HEK293T (cell line): ENCODE measurements at regions not wholly inside any gene's neighbourhood (a gene's known extent, or its start where the extent isn't known, plus 50 kb on each side); places are given as distances from the start of the nearest gene placed in this dataset.
"Not testable (repeated sequence)": the region's sequence is repeated elsewhere in the genome, so short reads cannot be mapped to it uniquely, and the experiment has no call there.

ENCODE experiments used
- CTCF ChIA-PET: fragments of 350-600 bp; formaldehyde crosslinking; extraction: SDS; loops from one replicate; lab custom pipeline; 2021; ENCODE audit warnings: antibody characterized with exemption, inconsistent platforms; lab: Yijun Ruan, JAX
- POLR2A ChIA-PET: fragments of 350-600 bp; formaldehyde crosslinking; extraction: SDS; loops from one replicate; lab custom pipeline; 2020; ENCODE audit warnings: antibody characterized with exemption, inconsistent platforms; lab: Yijun Ruan, JAX
- DNase-seq: peaks from one replicate; pipeline ENCODE4 v3.0.0; 2012; ENCODE audit warnings: mixed read lengths; ENCODE audit errors: extremely low spot score
- ARNT ChIP-seq: fragments of 450-650 bp; IDR thresholded peaks from 2 replicates; pipeline ENCODE4 v1.6.1; 2017; ENCODE audit warnings: mild to moderate bottlenecking
- BHLHE40 ChIP-seq: fragments of 450-650 bp; IDR thresholded peaks from 2 replicates; pipeline ENCODE4 v1.6.1; 2016; ENCODE audit warnings: mild to moderate bottlenecking, moderate library complexity, borderline replicate concordance
- CTBP1 ChIP-seq: fragments of 450-650 bp; IDR thresholded peaks from 2 replicates; pipeline ENCODE4 v1.6.1; 2016; ENCODE audit warnings: borderline replicate concordance
- ELF4 ChIP-seq: fragments of 450-650 bp; IDR thresholded peaks from 2 replicates; pipeline ENCODE4 v1.6.1; 2017; ENCODE audit warnings: antibody characterized with exemption
- FOXA1 ChIP-seq: fragments of 450-650 bp; IDR thresholded peaks from 2 replicates; pipeline ENCODE4 v1.6.1; 2016; ENCODE audit warnings: mild to moderate bottlenecking
- FOXK2 ChIP-seq: fragments of 450-650 bp; IDR thresholded peaks from 2 replicates; pipeline ENCODE4 v1.6.1; 2016; ENCODE audit warnings: mild to moderate bottlenecking
- FOXM1 ChIP-seq: fragments of 450-650 bp; IDR thresholded peaks from 2 replicates; pipeline ENCODE4 v1.6.1; 2017; ENCODE audit warnings: mild to moderate bottlenecking, borderline replicate concordance
- HDGF ChIP-seq: fragments of 450-650 bp; IDR thresholded peaks from 2 replicates; pipeline ENCODE4 v1.6.1; 2017; ENCODE audit warnings: antibody characterized with exemption, borderline replicate concordance
- L3MBTL2 ChIP-seq: fragments of 450-650 bp; conservative IDR thresholded peaks from 2 replicates; pipeline ENCODE4 v1.6.1; 2016; ENCODE audit warnings: mild to moderate bottlenecking
- LEF1 ChIP-seq: fragments of 450-650 bp; IDR thresholded peaks from 2 replicates; pipeline ENCODE4 v1.6.1; 2017; ENCODE audit warnings: mild to moderate bottlenecking, borderline replicate concordance
- NFRKB ChIP-seq: fragments of 450-650 bp; IDR thresholded peaks from 2 replicates; pipeline ENCODE4 v1.6.1; 2016; ENCODE audit warnings: mild to moderate bottlenecking, moderate library complexity
- SP1 ChIP-seq: fragments of 450-650 bp; IDR thresholded peaks from 2 replicates; pipeline ENCODE4 v1.6.1; 2017
- SUZ12 ChIP-seq: fragments of 450-650 bp; IDR thresholded peaks from 2 replicates; pipeline ENCODE4 v1.6.1; 2016; ENCODE audit warnings: mild to moderate bottlenecking
- TARDBP ChIP-seq: fragments of 450-650 bp; IDR thresholded peaks from 2 replicates; pipeline ENCODE4 v1.6.1; 2016
- ZNF384 ChIP-seq: fragments of 450-650 bp; IDR thresholded peaks from 2 replicates; pipeline ENCODE4 v1.6.1; 2016
- TF ChIP-seq, protein P1 (sequence below): fragments of 450-650 bp; IDR thresholded peaks from 2 replicates; pipeline ENCODE4 v1.6.1; 2016

DNA sequence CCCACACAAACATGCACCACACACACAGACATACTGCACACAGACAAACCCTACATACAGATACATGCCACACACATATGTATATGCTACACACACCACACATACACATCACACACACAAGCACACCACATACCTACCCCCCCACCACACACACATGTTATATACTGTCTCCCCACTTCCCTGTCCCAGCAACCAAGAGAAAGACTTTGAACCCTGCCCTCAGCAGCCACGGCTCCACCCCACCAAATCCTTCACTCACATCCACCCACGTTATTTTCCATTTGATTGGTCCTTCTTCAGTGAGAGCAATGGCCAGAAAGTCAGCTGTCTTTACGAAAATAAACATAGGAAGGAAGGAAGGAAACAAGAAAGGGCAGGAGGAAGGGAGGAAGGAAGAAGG, 479.8 kb downstream of the DIRAS2 start:
- ChIA-PET POLR2A (no interaction called here), CTCF (no interaction called here)
- TF ChIP-seq ELF4 (no peak), ARNT (no peak), NFRKB (no peak), SUZ12 (no peak), L3MBTL2 (no peak), FOXM1 (no peak), ZNF384 (no peak), SP1 (no peak), FOXK2 (no peak), TARDBP (no peak)
- TF ChIP-seq, protein P1, sequence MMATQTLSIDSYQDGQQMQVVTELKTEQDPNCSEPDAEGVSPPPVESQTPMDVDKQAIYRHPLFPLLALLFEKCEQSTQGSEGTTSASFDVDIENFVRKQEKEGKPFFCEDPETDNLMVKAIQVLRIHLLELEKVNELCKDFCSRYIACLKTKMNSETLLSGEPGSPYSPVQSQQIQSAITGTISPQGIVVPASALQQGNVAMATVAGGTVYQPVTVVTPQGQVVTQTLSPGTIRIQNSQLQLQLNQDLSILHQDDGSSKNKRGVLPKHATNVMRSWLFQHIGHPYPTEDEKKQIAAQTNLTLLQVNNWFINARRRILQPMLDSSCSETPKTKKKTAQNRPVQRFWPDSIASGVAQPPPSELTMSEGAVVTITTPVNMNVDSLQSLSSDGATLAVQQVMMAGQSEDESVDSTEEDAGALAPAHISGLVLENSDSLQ, result no peak
- DNase-seq, result no peak

DNA sequence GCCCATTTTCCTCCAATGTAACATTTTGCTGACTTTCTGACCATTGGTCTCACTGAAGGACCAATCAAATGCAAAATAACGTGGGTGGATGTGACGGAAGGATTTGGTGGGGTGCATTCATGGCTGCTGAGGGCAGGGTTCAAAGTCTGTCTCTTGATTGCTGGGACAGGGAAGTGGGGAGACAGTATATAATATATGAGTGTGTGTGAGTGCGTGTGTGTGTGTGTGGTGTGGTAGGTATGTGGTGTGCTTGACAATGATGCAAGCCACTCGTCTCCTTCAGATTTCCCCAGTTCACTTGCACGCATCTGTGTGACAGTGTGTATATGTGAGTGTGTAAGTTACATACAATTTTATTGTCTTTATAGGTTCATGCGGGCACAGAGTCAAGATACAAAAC, 477.3 kb downstream of the DIRAS2 start:
- TF ChIP-seq HDGF (no peak), FOXK2 (no peak), ARNT (no peak), SP1 (no peak), NFRKB (no peak), ELF4 (no peak), BHLHE40 (no peak), TARDBP (no peak), ZNF384 (no peak), CTBP1 (no peak), FOXA1 (no peak), L3MBTL2 (no peak), SUZ12 (no peak)
- no peak for DNase-seq
- POLR2A ChIA-PET, result no interaction called here
- CTCF ChIA-PET, result no interaction called here

DNA sequence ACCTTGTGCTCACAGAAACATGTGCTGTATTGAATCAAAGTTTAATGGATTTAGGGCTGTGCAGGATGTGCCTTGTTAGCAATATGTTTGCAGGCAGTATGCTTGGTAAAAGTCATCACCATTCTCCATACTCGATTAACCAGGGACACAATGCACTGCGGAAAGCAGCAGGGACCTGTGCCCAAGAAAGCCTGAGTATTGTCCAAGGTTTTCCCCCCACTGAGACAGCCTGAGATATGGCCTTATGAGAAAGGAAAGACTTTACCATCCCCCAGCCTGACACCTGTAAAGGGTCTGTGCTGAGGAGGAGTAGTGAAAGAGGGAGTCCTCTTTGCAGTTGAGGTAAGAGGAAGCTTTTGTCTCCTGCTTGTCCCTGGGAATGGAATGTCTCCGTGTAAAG, 476.2 kb downstream of the DIRAS2 start:
- POLR2A ChIA-PET, CTCF ChIA-PET, DNase-seq: not testable (repeated sequence)

DNA sequence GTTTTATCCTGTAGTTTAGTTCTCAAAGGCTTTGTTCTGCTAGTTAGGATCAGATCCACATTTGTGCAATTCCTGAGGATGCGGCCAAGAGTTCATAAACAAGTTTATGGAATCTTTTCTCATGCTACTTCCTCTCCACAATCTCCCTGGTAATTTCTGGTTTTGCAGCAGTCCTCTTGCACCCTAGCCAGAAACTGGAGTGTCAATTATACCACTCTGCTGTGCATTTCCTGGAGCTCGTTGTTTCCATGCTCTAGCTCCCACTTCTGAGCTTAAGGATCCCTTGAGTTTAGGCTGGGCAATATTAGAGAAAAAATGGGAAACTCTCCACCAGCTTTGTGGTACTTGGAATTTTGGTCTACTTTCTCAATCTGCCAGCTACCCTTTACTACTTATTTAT, 474.7 kb downstream of the DIRAS2 start:
- no peak for TF ChIP-seq BHLHE40
- ChIA-PET POLR2A (no interaction called here), CTCF (no interaction called here)
- DNase-seq, result no peak

DNA sequence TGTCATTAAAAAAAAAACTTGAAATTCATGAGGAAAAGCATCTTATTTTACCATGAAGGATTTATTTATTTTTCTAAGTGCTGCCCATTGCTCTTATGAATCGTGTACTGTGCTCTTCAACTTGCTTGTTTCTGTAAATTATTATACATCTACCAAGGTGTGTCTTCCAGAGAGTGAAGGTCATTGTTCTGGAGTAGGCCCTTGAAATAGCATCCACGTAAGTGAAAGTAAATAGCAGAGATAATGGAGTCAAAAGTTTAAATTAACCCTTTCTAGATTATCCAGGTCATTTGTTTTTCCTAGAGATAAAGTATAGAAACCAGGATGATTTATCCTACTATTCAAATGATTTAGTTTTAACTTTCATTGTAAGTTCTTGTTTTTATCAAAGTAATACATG, 473.1 kb downstream of the DIRAS2 start:
- DNase-seq, result no peak
- CTCF ChIA-PET, result no interaction called here
- POLR2A ChIA-PET, result no interaction called here
- no peak for TF ChIP-seq HDGF
- TF ChIP-seq FOXK2, result no peak
- TF ChIP-seq, protein P1, result no peak
- no peak for TF ChIP-seq NFRKB
- TF ChIP-seq CTBP1, result no peak
- no peak for TF ChIP-seq ZNF384
- no peak for TF ChIP-seq SUZ12
- no peak for TF ChIP-seq ARNT
- no peak for TF ChIP-seq L3MBTL2
- TF ChIP-seq SP1, result no peak
- no peak for TF ChIP-seq FOXA1
- TF ChIP-seq BHLHE40, result no peak
- no peak for TF ChIP-seq FOXM1

DNA sequence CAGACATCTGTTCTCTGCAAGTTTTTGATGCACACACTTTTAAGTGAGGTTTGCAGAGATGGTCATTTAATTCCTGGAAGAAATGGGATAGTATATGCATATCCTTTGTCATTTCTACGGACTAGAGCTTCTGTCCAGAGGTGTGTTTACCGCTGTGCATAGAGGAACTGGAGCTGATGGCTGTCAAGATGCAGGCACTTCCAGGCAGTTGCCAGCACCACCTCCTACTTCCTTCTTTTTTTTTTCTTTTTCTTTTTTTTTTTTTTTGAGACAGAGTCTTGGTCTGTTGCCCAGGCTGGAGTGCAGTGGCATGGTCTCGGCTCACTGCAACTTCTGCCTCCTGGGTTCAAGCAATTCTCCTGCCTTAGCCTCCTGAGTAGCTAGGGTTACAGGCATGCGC, 468.7 kb downstream of the DIRAS2 start:
- CTCF ChIA-PET, POLR2A ChIA-PET, DNase-seq: not testable (repeated sequence)

DNA sequence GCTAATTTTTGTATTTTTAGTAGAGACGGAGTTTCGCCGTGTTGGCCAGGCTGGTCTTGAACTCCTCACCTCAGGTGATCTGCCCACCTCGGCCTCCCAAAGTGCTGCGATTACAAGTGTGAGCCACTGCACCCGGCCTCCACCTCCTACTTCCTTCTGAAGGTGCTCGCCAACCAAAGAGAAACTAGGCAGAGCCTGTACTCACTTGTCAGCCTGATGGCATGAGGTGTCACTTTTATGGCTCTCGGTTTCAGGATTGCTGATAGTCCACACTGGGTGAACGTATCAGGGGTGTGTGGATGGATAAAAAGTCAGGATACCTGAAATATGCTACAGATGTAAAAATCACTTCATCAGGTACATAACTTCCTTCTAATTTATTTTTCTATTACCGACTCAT, 468.3 kb downstream of the DIRAS2 start:
- DNase-seq, CTCF ChIA-PET, POLR2A ChIA-PET: not testable (repeated sequence)

DNA sequence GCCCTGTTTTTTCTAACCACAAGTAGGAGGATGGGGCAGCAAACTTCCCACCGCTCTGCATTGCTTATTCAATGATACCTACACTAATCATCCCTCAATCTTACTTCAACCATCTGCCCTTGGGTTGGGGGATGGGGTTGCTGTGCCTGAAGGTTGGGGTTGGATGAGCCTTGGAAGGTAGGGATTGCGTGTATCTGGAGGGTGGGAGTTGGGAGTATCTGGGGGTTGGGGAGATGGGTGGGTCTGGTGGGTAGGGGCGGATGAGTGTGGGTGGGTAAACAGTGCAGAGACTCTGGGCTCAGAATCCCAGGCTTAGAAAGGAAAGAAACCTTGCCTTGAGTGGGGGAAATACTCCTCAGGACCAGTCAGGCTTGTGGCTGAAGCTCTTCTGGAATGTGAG, 467.4 kb downstream of the DIRAS2 start:
- TF ChIP-seq BHLHE40 (no peak), FOXM1 (no peak), ELF4 (no peak), ZNF384 (no peak), L3MBTL2 (no peak), SUZ12 (no peak), TARDBP (no peak), CTBP1 (no peak), SP1 (no peak), FOXA1 (no peak), LEF1 (no peak), ARNT (no peak), FOXK2 (no peak), HDGF (no peak), NFRKB (no peak)
- TF ChIP-seq, protein P1, result no peak
- POLR2A ChIA-PET, result no interaction called here
- DNase-seq, result no peak
- CTCF ChIA-PET, result no interaction called here
